K562 (cell line): ENCODE measurements at regions not wholly inside any gene's neighbourhood (a gene's known extent, or its start where the extent isn't known, plus 50 kb on each side); places are given as distances from the start of the nearest gene placed in this dataset.
A peak's percentile ranks its signal among the peaks of the same experiment; 100 is the strongest.

ENCODE experiments used
- CEBPB ChIP-seq: fragments of 450-650 bp; IDR thresholded peaks from 2 replicates; pipeline ENCODE4 v1.6.1; 2016; ENCODE audit warnings: missing genetic modification characterization, missing compliant biosample characterization
- CREB3L1 ChIP-seq: fragments of 450-650 bp; IDR thresholded peaks from 2 replicates; pipeline ENCODE4 v1.6.1; 2014; ENCODE audit warnings: low read depth, mild to moderate bottlenecking, moderate library complexity, borderline replicate concordance
- HIVEP1 ChIP-seq: fragments of 250-450 bp; sonication (Bioruptor Pico); IDR thresholded peaks from 2 replicates; pipeline ENCODE4 v1.4.0; 2020; ENCODE audit warnings: mild to moderate bottlenecking
- MAX ChIP-seq: sonication (generic); formaldehyde crosslinking; IDR thresholded peaks from 2 replicates; pipeline ENCODE4 v1.9.0; 2022; ENCODE audit warnings: mild to moderate bottlenecking, missing genetic modification reagents
- POLR3G ChIP-seq: IDR thresholded peaks from 2 replicates; pipeline ENCODE4 v1.6.1; 2011; ENCODE audit not compliant: insufficient read length, insufficient replicate concordance; ENCODE audit errors: extremely low read depth
- REST ChIP-seq, 2 experiments: fragments of 450-650 bp; formaldehyde crosslinking in 1 of 2; IDR thresholded peaks; 2 replicates each; pipeline versions ENCODE4 v1.4.0 to v1.6.1; 2014 to 2020; ENCODE audit warnings: mild to moderate bottlenecking in 2 of 2, borderline replicate concordance in 1 of 2, low read depth in 1 of 2
- SAFB ChIP-seq: fragments of 200-400 bp; formaldehyde crosslinking; IDR thresholded peaks from 2 replicates; pipeline ENCODE4 v1.6.1; 2017; ENCODE audit warnings: low read depth, low read length, borderline replicate concordance
- SMARCA4 ChIP-seq: fragments of 450-650 bp; IDR thresholded peaks from 2 replicates; pipeline ENCODE4 v1.6.1; 2016
- ZNF253 ChIP-seq: fragments of 250-450 bp; sonication (Bioruptor Pico); conservative IDR thresholded peaks from 2 replicates; pipeline ENCODE4 v1.6.1; 2021; ENCODE audit warnings: mild to moderate bottlenecking
- ZNF263 ChIP-seq: sonication (generic); formaldehyde crosslinking; IDR thresholded peaks from 2 replicates; pipeline ENCODE4 v1.8.0; 2022; ENCODE audit warnings: mild to moderate bottlenecking, missing genetic modification reagents, borderline replicate concordance
- ZNF395 ChIP-seq: fragments of 200-800 bp; sonication (Bioruptor generic); IDR thresholded peaks from 2 replicates; pipeline ENCODE4 v1.6.1; 2017; ENCODE audit warnings: missing genetic modification characterization, missing compliant biosample characterization
- ZNF561 ChIP-seq: fragments of 450-650 bp; formaldehyde crosslinking; conservative IDR thresholded peaks from 2 replicates; pipeline ENCODE4 v1.4.0; 2020; ENCODE audit warnings: mild to moderate bottlenecking, moderate library complexity
- ZSCAN29 ChIP-seq: fragments of 450-650 bp; IDR thresholded peaks from 2 replicates; pipeline ENCODE4 v1.6.1; 2017
- TF ChIP-seq, protein P1 (sequence below): fragments of 250-450 bp; sonication (Bioruptor Pico); IDR thresholded peaks from 2 replicates; pipeline ENCODE4 v1.8.0; 2022; ENCODE audit warnings: inconsistent platforms, mild to moderate bottlenecking, moderate library complexity, borderline replicate concordance

DNA sequence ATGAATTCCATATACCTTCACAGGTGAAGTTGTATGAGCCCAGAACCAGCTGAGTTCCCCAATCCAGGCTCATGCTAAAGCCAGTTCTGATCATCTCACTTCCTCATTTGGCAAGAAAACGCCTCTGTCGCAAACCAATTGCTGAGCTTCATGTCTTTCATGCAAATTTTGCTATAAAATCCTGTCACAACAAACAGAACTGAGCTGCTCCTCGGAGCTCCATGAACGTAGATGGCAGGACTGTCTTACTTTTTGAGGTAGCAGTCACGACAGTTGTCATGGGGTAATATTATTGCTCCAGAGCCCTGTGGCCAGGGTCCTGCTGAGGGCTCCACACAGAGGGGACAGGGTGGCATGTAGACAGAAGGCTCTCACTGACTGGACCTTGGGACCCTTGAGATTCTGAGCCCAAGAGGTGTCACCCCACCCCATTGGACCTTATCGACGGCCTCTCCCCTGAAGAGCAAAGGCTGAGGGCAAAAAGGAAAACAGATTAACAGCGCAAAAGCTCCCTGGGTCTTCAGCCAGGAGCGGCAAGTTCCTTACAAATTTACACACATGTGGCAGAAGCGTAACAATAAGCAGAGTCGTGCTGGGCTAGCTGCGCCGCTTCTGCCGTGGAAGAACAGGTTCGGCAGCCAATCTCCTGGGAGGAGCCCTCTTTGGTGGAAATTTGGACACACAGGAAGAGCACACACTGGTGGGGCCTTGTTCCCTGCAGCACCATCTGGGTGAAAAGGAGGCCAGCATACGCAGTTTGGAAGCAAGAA, 249.2 kb downstream of the OPA1 start (continued):
- TF ChIP-seq CREB3L1 (no peak), MAX (CRISPR knock-in tag) (peak; percentile 62; the same call in 1 of the 2 replicates), ZSCAN29 (no peak), ZNF263 (CRISPR knock-in tag) (no peak), REST (IDR thresholded peaks at IDR 0.05; ENCODE audit: borderline replicate concordance) (no peak), REST (CRISPR knock-in tag; IDR thresholded peaks at IDR 0.05; ENCODE audit: low read depth) (peak; percentile 27; the same call in 1 of the 2 replicates), ZNF395 (CRISPR knock-in tag) (peak; percentile 90), SAFB (peak; percentile 49; the same call in 1 of the 2 replicates), ZNF253 (CRISPR knock-in tag) (no peak), SMARCA4 (no peak), POLR3G (no peak), HIVEP1 (CRISPR knock-in tag) (0 out of 2 replicates have a peak, but pooled peaks have one; percentile 8), ZNF561 (CRISPR knock-in tag) (no peak), CEBPB (peak; percentile 73)
- TF ChIP-seq, protein P1, sequence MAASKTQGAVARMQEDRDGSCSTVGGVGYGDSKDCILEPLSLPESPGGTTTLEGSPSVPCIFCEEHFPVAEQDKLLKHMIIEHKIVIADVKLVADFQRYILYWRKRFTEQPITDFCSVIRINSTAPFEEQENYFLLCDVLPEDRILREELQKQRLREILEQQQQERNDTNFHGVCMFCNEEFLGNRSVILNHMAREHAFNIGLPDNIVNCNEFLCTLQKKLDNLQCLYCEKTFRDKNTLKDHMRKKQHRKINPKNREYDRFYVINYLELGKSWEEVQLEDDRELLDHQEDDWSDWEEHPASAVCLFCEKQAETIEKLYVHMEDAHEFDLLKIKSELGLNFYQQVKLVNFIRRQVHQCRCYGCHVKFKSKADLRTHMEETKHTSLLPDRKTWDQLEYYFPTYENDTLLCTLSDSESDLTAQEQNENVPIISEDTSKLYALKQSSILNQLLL: no peak
